ENCODE measurements at regions not wholly inside any gene's neighbourhood (a gene's known extent, or its start where the extent isn't known, plus 50 kb on each side); places are given as distances from the start of the nearest gene placed in this dataset.

- Mint-ChIP-seq H3K4me1 (peaks cover 75% of the 10 kb centered on the region), H3K27me3 (no peaks in the 10 kb centered on the region), H3K4me3 (no peak overlapping the region), H3K9me3 (no peaks in the 10 kb centered on the region), H3K27ac (peak overlapping the region; percentile 5), H3K36me3 (ENCODE audit: low read depth) (no peaks in the 10 kb centered on the region)
- no peak for DNase-seq
- no peak for ATAC-seq
These were observed 107.1 kb upstream of the BACH2 start for GRCh38 chr6:90403489-90404381.

GRCh38 chr6:90402831-90403192, 106.2 kb upstream of the BACH2 start:
- Mint-ChIP-seq H3K4me3 (no peak overlapping the region), H3K4me1 (peaks cover 83% of the 10 kb centered on the region), H3K9me3 (no peaks in the 10 kb centered on the region), H3K27ac (peak overlapping the region; percentile 77), H3K36me3 (ENCODE audit: low read depth) (no peaks in the 10 kb centered on the region), H3K27me3 (no peaks in the 10 kb centered on the region)
- DNase-seq (no peak), ATAC-seq (no peak)

GRCh38 chr6:90401933-90402830, 105.5 kb upstream of the BACH2 start:
- no peaks in the 10 kb centered on the region for H3K36me3 Mint-ChIP-seq (ENCODE audit: low read depth)
- DNase-seq = peak; percentile 36
- peak overlapping the region; percentile 2 for H3K4me3 Mint-ChIP-seq
- H3K9me3 Mint-ChIP-seq = no peaks in the 10 kb centered on the region
- H3K27ac Mint-ChIP-seq = peak overlapping the region; percentile 77
- H3K27me3 Mint-ChIP-seq = no peaks in the 10 kb centered on the region
- peaks cover 85% of the 10 kb centered on the region for H3K4me1 Mint-ChIP-seq
- ATAC-seq = peak; percentile 27

GRCh38 chr6:90399970-90400369, 103.3 kb upstream of the BACH2 start:
- peak; percentile 58 for DNase-seq
- Mint-ChIP-seq H3K27ac (peak overlapping the region; percentile 92), H3K9me3 (no peaks in the 10 kb centered on the region), H3K36me3 (ENCODE audit: low read depth) (no peaks in the 10 kb centered on the region), H3K27me3 (no peaks in the 10 kb centered on the region), H3K4me1 (peaks cover 88% of the 10 kb centered on the region), H3K4me3 (peak overlapping the region; percentile 59)
- no peak for ATAC-seq

- Mint-ChIP-seq H3K4me3 (peak overlapping the region; percentile 59), H3K36me3 (ENCODE audit: low read depth) (no peaks in the 10 kb centered on the region), H3K9me3 (no peaks in the 10 kb centered on the region), H3K27ac (peak overlapping the region; percentile 92), H3K4me1 (peaks cover 93% of the 10 kb centered on the region), H3K27me3 (no peaks in the 10 kb centered on the region)
- ATAC-seq (peak; percentile 94), DNase-seq (peak; percentile 83)
These were observed 101.5 kb upstream of the BACH2 start for GRCh38 chr6:90397929-90398674.

GRCh38 chr6:90397047-90397446, 100.4 kb upstream of the BACH2 start:
- Mint-ChIP-seq H3K27ac (peak overlapping the region; percentile 92), H3K36me3 (ENCODE audit: low read depth) (no peaks in the 10 kb centered on the region), H3K27me3 (no peaks in the 10 kb centered on the region), H3K9me3 (no peaks in the 10 kb centered on the region), H3K4me3 (peak overlapping the region; percentile 59), H3K4me1 (peaks cover 91% of the 10 kb centered on the region)
- no peak for ATAC-seq
- no peak for DNase-seq

GRCh38 chr6:90393232-90393884, 96.7 kb upstream of the BACH2 start:
- Mint-ChIP-seq H3K27ac (peak overlapping the region; percentile 67), H3K27me3 (no peaks in the 10 kb centered on the region), H3K36me3 (ENCODE audit: low read depth) (no peaks in the 10 kb centered on the region), H3K4me1 (peaks cover 77% of the 10 kb centered on the region), H3K9me3 (no peaks in the 10 kb centered on the region), H3K4me3 (no peak overlapping the region)
- peak; percentile 37 for ATAC-seq
- peak; percentile 82 for DNase-seq

GRCh38 chr6:90390379-90390778, 93.7 kb upstream of the BACH2 start:
- no peak overlapping the region for H3K27ac Mint-ChIP-seq
- H3K4me3 Mint-ChIP-seq = no peak overlapping the region
- DNase-seq (no peak), ATAC-seq (no peak)
- no peaks in the 10 kb centered on the region for H3K9me3 Mint-ChIP-seq
- H3K4me1 Mint-ChIP-seq = peaks cover 58% of the 10 kb centered on the region
- H3K27me3 Mint-ChIP-seq = no peaks in the 10 kb centered on the region
- no peaks in the 10 kb centered on the region for H3K36me3 Mint-ChIP-seq (ENCODE audit: low read depth)

- Mint-ChIP-seq H3K4me3 (no peak overlapping the region), H3K27me3 (no peaks in the 10 kb centered on the region), H3K9me3 (no peaks in the 10 kb centered on the region), H3K27ac (no peak overlapping the region), H3K4me1 (peaks cover 60% of the 10 kb centered on the region), H3K36me3 (ENCODE audit: low read depth) (no peaks in the 10 kb centered on the region)
- no peak for ATAC-seq
- DNase-seq = no peak
These were observed 91.8 kb upstream of the BACH2 start for GRCh38 chr6:90388395-90388794.

- no peaks in the 10 kb centered on the region for H3K27me3 Mint-ChIP-seq
- no peak overlapping the region for H3K27ac Mint-ChIP-seq
- no peaks in the 10 kb centered on the region for H3K36me3 Mint-ChIP-seq (ENCODE audit: low read depth)
- H3K9me3 Mint-ChIP-seq = no peaks in the 10 kb centered on the region
- peaks cover 60% of the 10 kb centered on the region for H3K4me1 Mint-ChIP-seq
- H3K4me3 Mint-ChIP-seq = no peak overlapping the region
- DNase-seq (no peak), ATAC-seq (no peak)
These were observed 91.2 kb upstream of the BACH2 start for GRCh38 chr6:90387826-90388225.

- Mint-ChIP-seq H3K9me3 (no peaks in the 10 kb centered on the region), H3K36me3 (ENCODE audit: low read depth) (no peaks in the 10 kb centered on the region), H3K27me3 (no peaks in the 10 kb centered on the region), H3K4me1 (peaks cover 62% of the 10 kb centered on the region), H3K27ac (no peak overlapping the region), H3K4me3 (no peak overlapping the region)
- no peak for DNase-seq
- ATAC-seq = no peak
These were observed 90.7 kb upstream of the BACH2 start for GRCh38 chr6:90387383-90387775.

GRCh38 chr6:90386399-90387382, 90.0 kb upstream of the BACH2 start:
- Mint-ChIP-seq H3K9me3 (no peaks in the 10 kb centered on the region), H3K4me3 (no peak overlapping the region), H3K27me3 (no peaks in the 10 kb centered on the region), H3K27ac (peak overlapping the region; percentile 21), H3K4me1 (peaks cover 63% of the 10 kb centered on the region), H3K36me3 (ENCODE audit: low read depth) (no peaks in the 10 kb centered on the region)
- DNase-seq = no peak
- ATAC-seq = no peak

GRCh38 chr6:90385759-90386313, 89.2 kb upstream of the BACH2 start:
- no peaks in the 10 kb centered on the region for H3K9me3 Mint-ChIP-seq
- no peak for ATAC-seq

More at GRCh38 chr6:90385759-90386313, 89.2 kb upstream of the BACH2 start:
- H3K27ac Mint-ChIP-seq = peak overlapping the region; percentile 21
- H3K27me3 Mint-ChIP-seq = no peaks in the 10 kb centered on the region
- H3K36me3 Mint-ChIP-seq (ENCODE audit: low read depth) = no peaks in the 10 kb centered on the region
- H3K4me1 Mint-ChIP-seq = peaks cover 64% of the 10 kb centered on the region
- no peak overlapping the region for H3K4me3 Mint-ChIP-seq
- DNase-seq = no peak
